Activated naive CD4-positive, alpha-beta T cell (primary cell): ENCODE measurements at regions not wholly inside any gene's neighbourhood (a gene's known extent, or its start where the extent isn't known, plus 50 kb on each side); places are given as distances from the start of the nearest gene placed in this dataset.
"Not testable (repeated sequence)": the region's sequence is repeated elsewhere in the genome, so short reads cannot be mapped to it uniquely, and the experiment has no call there.

Experiments used
- DNase-seq, 4 experiments: peaks; one replicate each; lab custom pipeline; 2025; lab: John Stamatoyannopoulos, UW

GRCh38 chr6:2302482-2302881 lies 57.1 kb upstream of the GMDS start:
- DNase-seq, result not testable (repeated sequence)

- no peak for DNase-seq
Observed at GRCh38 chr6:2296781-2297180, 51.4 kb upstream of the GMDS start.
